ENCODE measurements at regions not wholly inside any gene's neighbourhood (a gene's known extent, or its start where the extent isn't known, plus 50 kb on each side); places are given as distances from the start of the nearest gene placed in this dataset.

DNA sequence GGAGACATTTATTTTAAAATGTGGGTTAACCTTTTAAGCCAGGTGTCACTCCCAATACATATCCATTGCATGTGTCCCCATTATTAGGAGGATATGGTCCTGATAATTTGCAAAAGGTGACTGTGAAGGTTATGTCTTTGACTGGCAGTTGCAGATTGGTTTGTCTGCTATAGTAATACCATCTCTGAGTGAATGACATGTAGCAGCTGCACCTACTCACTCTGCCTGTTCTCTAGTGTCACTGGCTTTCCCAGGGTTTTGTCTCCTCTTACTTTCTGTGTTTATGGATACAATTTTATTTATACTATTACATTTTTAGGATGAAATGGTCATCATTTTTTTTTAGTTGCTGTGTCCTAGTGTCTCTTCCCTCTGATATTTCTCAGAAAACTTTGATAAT, 393.2 kb downstream of the C3orf38 start:
- POLR2A ChIA-PET = no interaction called here

DNA sequence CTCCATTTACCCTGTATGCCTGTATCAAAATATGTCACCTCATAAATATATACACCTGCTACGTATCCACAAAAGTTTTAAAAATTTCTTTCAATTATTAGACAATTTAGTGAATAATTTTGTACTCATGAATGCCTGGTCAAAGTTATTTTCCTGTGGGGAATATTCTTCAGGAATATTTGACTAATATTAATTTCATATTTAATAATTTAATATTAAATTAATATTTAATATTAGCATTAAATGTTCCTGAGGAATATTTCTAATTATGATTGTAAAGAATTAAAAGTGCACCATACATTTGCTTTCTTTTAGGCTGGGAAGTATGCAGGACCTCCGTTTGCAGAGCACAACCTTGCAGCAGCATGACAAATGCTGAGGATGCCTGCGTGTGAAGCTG, 422.7 kb downstream of the C3orf38 start:
- H3K27ac Mint-ChIP-seq = no peak overlapping the region
- no peaks in the 10 kb centered on the region for H3K4me1 Mint-ChIP-seq
- H3K9me3 ChIP-seq (ENCODE audit: low read length) = no peaks in the 10 kb centered on the region
- peaks cover 6 to 45% (median 16%) of the 10 kb centered on the region in 5 donors for H3K9me3 Mint-ChIP-seq
- H3K36me3 ChIP-seq (ENCODE audit: insufficient read depth, low read length) = no peaks in the 10 kb centered on the region
- no peak overlapping the region for H3K27ac ChIP-seq (ENCODE audit: low read depth, low read length)
- no peaks in the 10 kb centered on the region for H3K4me1 ChIP-seq (ENCODE audit: insufficient read depth, low read length)
- no peaks in the 10 kb centered on the region for H3K27me3 Mint-ChIP-seq
- H3K36me3 Mint-ChIP-seq = no peaks in the 10 kb centered on the region
- no peak for DNase-seq
- no peak overlapping the region for H3K4me3 ChIP-seq (ENCODE audit: low read length)
- POLR2A ChIA-PET = no interaction called here
- H3K27me3 ChIP-seq (ENCODE audit: insufficient read depth, low read length, poor library complexity, severe bottlenecking) = no peaks in the 10 kb centered on the region
- no peak overlapping the region for H3K4me3 Mint-ChIP-seq
- CTCF ChIA-PET = no interaction called here

More for the DNA sequence above, 393.2 kb downstream of the C3orf38 start:
- Histone ChIP-seq H3K27me3 (ENCODE audit: insufficient read depth, low read length, poor library complexity, severe bottlenecking) (no peaks in the 10 kb centered on the region), H3K4me1 (ENCODE audit: insufficient read depth, low read length) (no peaks in the 10 kb centered on the region), H3K27ac (ENCODE audit: low read depth, low read length) (no peak overlapping the region), H3K36me3 (ENCODE audit: insufficient read depth, low read length) (no peaks in the 10 kb centered on the region), H3K4me3 (ENCODE audit: low read length) (no peak overlapping the region), H3K9me3 (ENCODE audit: low read length) (no peaks in the 10 kb centered on the region)
- CTCF ChIA-PET = no interaction called here
- peaks cover 9 to 22% (median 13%) of the 10 kb centered on the region in 5 donors for H3K9me3 Mint-ChIP-seq
- DNase-seq = no peak
- H3K27ac Mint-ChIP-seq = no peak overlapping the region
- no peaks in the 10 kb centered on the region for H3K4me1 Mint-ChIP-seq
- no peak overlapping the region for H3K4me3 Mint-ChIP-seq
- peaks cover 0 to 2% of the 10 kb centered on the region in 2 donors for H3K27me3 Mint-ChIP-seq
- H3K36me3 Mint-ChIP-seq = peaks cover 0 to 2% (median 0%) of the 10 kb centered on the region in 3 donors

DNA sequence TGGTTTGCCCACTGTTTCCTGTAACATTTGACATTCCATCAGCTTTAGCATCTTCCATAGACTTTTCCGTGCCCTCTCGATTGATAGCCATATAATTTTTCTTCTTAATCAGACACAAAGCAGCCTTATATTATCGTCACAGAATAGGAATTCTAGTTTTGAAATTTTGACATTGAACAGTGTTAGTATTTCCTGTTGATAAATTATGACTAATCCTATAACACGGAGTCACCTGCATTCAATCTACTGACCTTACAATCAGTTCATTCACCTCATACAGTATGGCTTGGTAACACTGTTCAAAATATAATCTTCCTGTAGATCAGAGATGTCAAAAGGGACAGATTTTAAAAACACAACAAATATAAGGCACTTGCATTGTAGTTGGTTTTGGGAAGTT, 423.7 kb downstream of the C3orf38 start:
- no peaks in the 10 kb centered on the region for H3K4me1 Mint-ChIP-seq
- no peak overlapping the region for H3K4me3 Mint-ChIP-seq
- no peaks in the 10 kb centered on the region for H3K9me3 ChIP-seq (ENCODE audit: low read length)
- no peaks in the 10 kb centered on the region for H3K4me1 ChIP-seq (ENCODE audit: insufficient read depth, low read length)
- peaks cover 6 to 45% (median 16%) of the 10 kb centered on the region in 5 donors for H3K9me3 Mint-ChIP-seq
- no peaks in the 10 kb centered on the region for H3K27me3 Mint-ChIP-seq
- no peaks in the 10 kb centered on the region for H3K27me3 ChIP-seq (ENCODE audit: insufficient read depth, low read length, poor library complexity, severe bottlenecking)
- ChIA-PET POLR2A (no interaction called here), CTCF (no interaction called here)
- H3K4me3 ChIP-seq (ENCODE audit: low read length) = no peak overlapping the region
- H3K36me3 ChIP-seq (ENCODE audit: insufficient read depth, low read length) = no peaks in the 10 kb centered on the region
- H3K36me3 Mint-ChIP-seq = no peaks in the 10 kb centered on the region
- no peak overlapping the region for H3K27ac ChIP-seq (ENCODE audit: low read depth, low read length)
- no peak overlapping the region for H3K27ac Mint-ChIP-seq
- no peak for DNase-seq

DNA sequence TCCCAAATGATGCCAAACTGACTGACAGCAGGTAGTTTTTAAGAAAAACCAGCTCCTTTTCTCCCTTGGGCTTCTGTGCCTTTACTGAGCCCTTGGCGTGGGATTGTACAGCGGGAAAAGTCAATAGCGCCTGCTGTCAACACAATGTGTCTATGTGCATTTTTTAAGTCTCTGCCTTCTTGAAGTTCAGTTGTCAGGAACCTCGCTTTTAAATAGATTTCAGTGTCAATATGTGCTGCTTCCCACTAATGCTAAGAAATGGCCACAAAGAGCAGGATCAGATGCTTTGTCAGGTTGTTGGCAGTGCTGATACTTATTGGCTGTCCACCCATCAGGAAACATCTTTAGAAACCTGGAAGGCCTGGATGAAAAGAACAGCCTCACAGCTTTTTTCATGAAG, 424.4 kb downstream of the C3orf38 start:
- ChIA-PET CTCF (no interaction called here), POLR2A (no interaction called here)
- H3K4me3 Mint-ChIP-seq = no peak overlapping the region
- no peak overlapping the region for H3K27ac ChIP-seq (ENCODE audit: low read depth, low read length)
- no peaks in the 10 kb centered on the region for H3K36me3 ChIP-seq (ENCODE audit: insufficient read depth, low read length)
- no peaks in the 10 kb centered on the region for H3K4me1 Mint-ChIP-seq
- no peak overlapping the region for H3K4me3 ChIP-seq (ENCODE audit: low read length)
- H3K9me3 ChIP-seq (ENCODE audit: low read length) = no peaks in the 10 kb centered on the region
- no peak overlapping the region for H3K27ac Mint-ChIP-seq
- no peaks in the 10 kb centered on the region for H3K27me3 ChIP-seq (ENCODE audit: insufficient read depth, low read length, poor library complexity, severe bottlenecking)
- H3K27me3 Mint-ChIP-seq = no peaks in the 10 kb centered on the region
- H3K9me3 Mint-ChIP-seq = peaks cover 6 to 41% (median 15%) of the 10 kb centered on the region in 5 donors
- H3K4me1 ChIP-seq (ENCODE audit: insufficient read depth, low read length) = no peaks in the 10 kb centered on the region
- DNase-seq = no peak
- H3K36me3 Mint-ChIP-seq = no peaks in the 10 kb centered on the region

DNA sequence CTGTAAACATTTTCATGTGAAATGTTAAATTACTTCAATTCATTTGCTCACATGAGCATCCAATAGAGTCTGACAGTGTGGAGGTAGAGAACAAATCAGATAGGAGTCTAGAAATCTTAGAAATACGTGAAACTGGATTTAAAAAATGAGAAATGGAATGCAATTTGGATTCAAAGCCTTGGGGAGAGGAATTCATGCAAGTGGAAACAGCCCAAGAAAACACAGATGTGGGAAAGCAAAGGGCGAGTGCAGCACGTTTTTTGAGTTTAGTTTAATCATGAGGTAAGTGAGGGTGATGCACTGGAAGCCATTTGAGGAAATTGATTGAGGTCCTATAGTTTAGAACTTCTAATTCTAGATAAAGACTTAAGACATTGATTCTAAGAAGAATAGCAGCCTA, 434.7 kb downstream of the C3orf38 start:
- Histone ChIP-seq H3K36me3 (ENCODE audit: insufficient read depth, low read length) (no peaks in the 10 kb centered on the region), H3K4me1 (ENCODE audit: insufficient read depth, low read length) (no peaks in the 10 kb centered on the region), H3K27me3 (ENCODE audit: insufficient read depth, low read length, poor library complexity, severe bottlenecking) (no peaks in the 10 kb centered on the region), H3K27ac (ENCODE audit: low read depth, low read length) (no peak overlapping the region), H3K4me3 (ENCODE audit: low read length) (no peak overlapping the region), H3K9me3 (ENCODE audit: low read length) (no peaks in the 10 kb centered on the region)
- POLR2A ChIA-PET = no interaction called here
- peaks cover 0 to 10% (median 6%) of the 10 kb centered on the region in 5 donors for H3K9me3 Mint-ChIP-seq
- CTCF ChIA-PET = no interaction called here
- H3K27ac Mint-ChIP-seq = no peak overlapping the region
- H3K27me3 Mint-ChIP-seq = no peaks in the 10 kb centered on the region
- no peaks in the 10 kb centered on the region for H3K36me3 Mint-ChIP-seq
- H3K4me3 Mint-ChIP-seq = no peak overlapping the region
- H3K4me1 Mint-ChIP-seq = no peaks in the 10 kb centered on the region
- no peak for DNase-seq

DNA sequence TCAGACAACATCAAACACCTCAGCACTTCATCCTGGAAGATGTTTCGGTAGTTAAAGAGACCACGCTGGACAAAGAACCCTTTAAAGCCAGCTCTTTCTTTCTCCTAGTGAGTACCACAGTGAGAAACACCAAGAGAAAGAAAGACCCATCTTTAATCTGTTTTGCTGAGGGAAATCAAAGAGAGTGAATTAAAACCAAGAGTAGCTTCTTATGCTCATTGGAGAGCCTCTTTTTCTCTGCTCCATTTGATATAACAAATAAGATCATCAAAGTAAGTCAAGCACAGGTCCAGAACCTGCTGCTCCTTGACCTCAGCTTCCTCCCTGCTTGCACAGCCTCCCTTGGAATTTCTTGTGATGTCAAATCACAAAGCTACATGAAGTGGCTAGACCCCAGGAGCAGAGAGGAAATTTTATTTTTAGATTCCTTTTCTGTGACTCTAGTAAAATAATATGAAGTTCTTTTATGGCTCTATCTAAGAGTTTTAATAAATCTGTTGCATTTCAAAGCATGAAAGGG, 436.4 kb downstream of the C3orf38 start:
- Mint-ChIP-seq H3K9me3 (peaks cover 0 to 11% (median 6%) of the 10 kb centered on the region in 5 donors), H3K4me1 (no peaks in the 10 kb centered on the region), H3K4me3 (no peak overlapping the region), H3K27ac (no peak overlapping the region), H3K36me3 (no peaks in the 10 kb centered on the region), H3K27me3 (no peaks in the 10 kb centered on the region)
- Histone ChIP-seq H3K27me3 (ENCODE audit: insufficient read depth, low read length, poor library complexity, severe bottlenecking) (no peaks in the 10 kb centered on the region), H3K36me3 (ENCODE audit: insufficient read depth, low read length) (no peaks in the 10 kb centered on the region), H3K27ac (ENCODE audit: low read depth, low read length) (no peak overlapping the region), H3K9me3 (ENCODE audit: low read length) (no peaks in the 10 kb centered on the region), H3K4me3 (ENCODE audit: low read length) (no peak overlapping the region), H3K4me1 (ENCODE audit: insufficient read depth, low read length) (no peaks in the 10 kb centered on the region)
- ChIA-PET POLR2A (no interaction called here), CTCF (no interaction called here)
- DNase-seq = no peak

DNA sequence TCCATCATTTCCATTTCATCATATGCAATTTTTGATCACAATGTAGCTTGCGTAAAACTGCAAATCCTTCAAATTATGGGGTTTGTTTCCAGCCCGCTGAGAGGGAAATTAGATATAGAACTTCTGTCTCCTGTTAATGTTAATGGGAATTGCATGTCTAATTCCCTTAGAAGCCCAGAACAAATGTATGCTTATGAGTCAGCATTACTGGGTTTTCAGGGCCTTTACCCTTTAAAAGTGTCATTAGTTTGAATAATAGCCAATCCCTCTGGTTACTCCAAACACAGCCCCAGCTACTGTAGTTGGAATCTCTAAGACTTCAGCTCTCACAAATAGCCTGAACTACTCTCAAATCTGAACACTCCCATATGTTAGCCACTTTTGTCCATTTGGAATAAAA, 439.4 kb downstream of the C3orf38 start:
- H3K4me3 ChIP-seq (ENCODE audit: low read length) = no peak overlapping the region
- Mint-ChIP-seq H3K27me3 (no peaks in the 10 kb centered on the region), H3K4me3 (no peak overlapping the region), H3K9me3 (peaks cover 0 to 15% (median 10%) of the 10 kb centered on the region in 5 donors), H3K4me1 (no peaks in the 10 kb centered on the region), H3K27ac (no peak overlapping the region), H3K36me3 (no peaks in the 10 kb centered on the region)
- no peaks in the 10 kb centered on the region for H3K4me1 ChIP-seq (ENCODE audit: insufficient read depth, low read length)
- H3K27ac ChIP-seq (ENCODE audit: low read depth, low read length) = no peak overlapping the region
- ChIA-PET CTCF (no interaction called here), POLR2A (no interaction called here)
- H3K27me3 ChIP-seq (ENCODE audit: insufficient read depth, low read length, poor library complexity, severe bottlenecking) = no peaks in the 10 kb centered on the region
- DNase-seq = no peak
- no peaks in the 10 kb centered on the region for H3K9me3 ChIP-seq (ENCODE audit: low read length)
- no peaks in the 10 kb centered on the region for H3K36me3 ChIP-seq (ENCODE audit: insufficient read depth, low read length)

DNA sequence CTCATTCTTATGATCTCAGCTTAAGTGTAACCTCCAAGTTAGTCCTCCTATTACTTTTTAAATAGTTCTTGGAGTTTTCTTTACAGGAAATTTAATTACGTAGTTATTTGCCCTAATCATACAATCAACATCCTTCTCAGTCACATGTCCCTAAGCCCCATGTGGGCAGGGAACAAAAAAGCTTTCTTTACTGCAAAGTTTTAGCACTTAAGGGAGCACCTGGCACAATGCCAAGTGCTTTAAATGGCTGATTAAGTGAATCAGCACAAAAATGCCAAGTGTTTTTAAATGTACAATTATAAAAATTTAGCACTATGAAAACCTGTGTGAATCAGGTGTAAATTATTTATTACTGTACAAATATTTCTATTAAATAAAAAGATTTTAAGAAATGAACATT, 445.3 kb downstream of the C3orf38 start:
- Mint-ChIP-seq H3K4me3 (no peak overlapping the region), H3K36me3 (no peaks in the 10 kb centered on the region), H3K27ac (no peak overlapping the region), H3K4me1 (no peaks in the 10 kb centered on the region), H3K9me3 (peaks cover 1 to 17% (median 12%) of the 10 kb centered on the region in 5 donors), H3K27me3 (no peaks in the 10 kb centered on the region)
- DNase-seq = no peak
- Histone ChIP-seq H3K27ac (ENCODE audit: low read depth, low read length) (no peak overlapping the region), H3K4me3 (ENCODE audit: low read length) (no peak overlapping the region), H3K9me3 (ENCODE audit: low read length) (no peaks in the 10 kb centered on the region), H3K4me1 (ENCODE audit: insufficient read depth, low read length) (no peaks in the 10 kb centered on the region), H3K36me3 (ENCODE audit: insufficient read depth, low read length) (no peaks in the 10 kb centered on the region), H3K27me3 (ENCODE audit: insufficient read depth, low read length, poor library complexity, severe bottlenecking) (no peaks in the 10 kb centered on the region)
- ChIA-PET POLR2A (no interaction called here), CTCF (no interaction called here)

DNA sequence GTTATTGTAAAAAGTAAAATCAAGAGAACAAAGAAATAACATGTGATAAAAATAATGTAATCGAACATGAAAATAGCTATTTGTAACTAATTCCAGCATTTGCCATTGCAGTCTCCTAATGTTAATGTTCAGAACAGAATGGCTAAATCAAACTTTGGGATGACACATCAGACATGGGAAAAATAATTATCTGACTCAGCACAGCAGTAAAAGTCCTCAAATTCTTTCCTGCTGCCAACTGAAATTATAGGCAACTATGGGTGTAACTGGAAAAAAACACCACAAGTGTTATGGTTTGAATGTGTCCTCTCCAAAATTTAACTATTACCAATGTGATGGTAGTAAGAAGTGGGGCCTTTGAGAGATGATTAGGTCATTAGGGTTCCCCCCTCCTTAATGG, 446.7 kb downstream of the C3orf38 start:
- no peak overlapping the region for H3K4me3 ChIP-seq (ENCODE audit: low read length)
- Mint-ChIP-seq H3K9me3 (peaks cover 1 to 18% (median 12%) of the 10 kb centered on the region in 5 donors), H3K27ac (no peak overlapping the region), H3K4me1 (no peaks in the 10 kb centered on the region), H3K36me3 (no peaks in the 10 kb centered on the region), H3K4me3 (no peak overlapping the region), H3K27me3 (no peaks in the 10 kb centered on the region)
- no peaks in the 10 kb centered on the region for H3K4me1 ChIP-seq (ENCODE audit: insufficient read depth, low read length)
- CTCF ChIA-PET = no interaction called here
- no peaks in the 10 kb centered on the region for H3K27me3 ChIP-seq (ENCODE audit: insufficient read depth, low read length, poor library complexity, severe bottlenecking)
- H3K9me3 ChIP-seq (ENCODE audit: low read length) = no peaks in the 10 kb centered on the region
- no peak overlapping the region for H3K27ac ChIP-seq (ENCODE audit: low read depth, low read length)
- POLR2A ChIA-PET = no interaction called here
- no peaks in the 10 kb centered on the region for H3K36me3 ChIP-seq (ENCODE audit: insufficient read depth, low read length)
- DNase-seq = no peak
